ENCODE measurements at regions not wholly inside any gene's neighbourhood (a gene's known extent, or its start where the extent isn't known, plus 50 kb on each side); places are given as distances from the start of the nearest gene placed in this dataset.

GRCh38 chr1:80542231-80542630 lies 1258.5 kb upstream of the ADGRL2 start:
- TF ChIP-seq, protein P1, sequence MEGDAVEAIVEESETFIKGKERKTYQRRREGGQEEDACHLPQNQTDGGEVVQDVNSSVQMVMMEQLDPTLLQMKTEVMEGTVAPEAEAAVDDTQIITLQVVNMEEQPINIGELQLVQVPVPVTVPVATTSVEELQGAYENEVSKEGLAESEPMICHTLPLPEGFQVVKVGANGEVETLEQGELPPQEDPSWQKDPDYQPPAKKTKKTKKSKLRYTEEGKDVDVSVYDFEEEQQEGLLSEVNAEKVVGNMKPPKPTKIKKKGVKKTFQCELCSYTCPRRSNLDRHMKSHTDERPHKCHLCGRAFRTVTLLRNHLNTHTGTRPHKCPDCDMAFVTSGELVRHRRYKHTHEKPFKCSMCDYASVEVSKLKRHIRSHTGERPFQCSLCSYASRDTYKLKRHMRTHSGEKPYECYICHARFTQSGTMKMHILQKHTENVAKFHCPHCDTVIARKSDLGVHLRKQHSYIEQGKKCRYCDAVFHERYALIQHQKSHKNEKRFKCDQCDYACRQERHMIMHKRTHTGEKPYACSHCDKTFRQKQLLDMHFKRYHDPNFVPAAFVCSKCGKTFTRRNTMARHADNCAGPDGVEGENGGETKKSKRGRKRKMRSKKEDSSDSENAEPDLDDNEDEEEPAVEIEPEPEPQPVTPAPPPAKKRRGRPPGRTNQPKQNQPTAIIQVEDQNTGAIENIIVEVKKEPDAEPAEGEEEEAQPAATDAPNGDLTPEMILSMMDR (IDR thresholded peaks at IDR 0.05; ENCODE audit: low read depth, low read length, missing input control) = no peak
- TF ChIP-seq, protein P2, sequence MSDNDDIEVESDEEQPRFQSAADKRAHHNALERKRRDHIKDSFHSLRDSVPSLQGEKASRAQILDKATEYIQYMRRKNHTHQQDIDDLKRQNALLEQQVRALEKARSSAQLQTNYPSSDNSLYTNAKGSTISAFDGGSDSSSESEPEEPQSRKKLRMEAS (IDR thresholded peaks at IDR 0.05) = no peak

Measured in liver (tissue), 2 donors.